SK-N-MC (cell line): ENCODE measurements at regions not wholly inside any gene's neighbourhood (a gene's known extent, or its start where the extent isn't known, plus 50 kb on each side); places are given as distances from the start of the nearest gene placed in this dataset.

Experiments used
- DNase-seq: peaks from one replicate; pipeline ENCODE4 v3.0.0-alpha.2; 2011; ENCODE audit warnings: low read depth, low spot score
- H3K27ac ChIP-seq: fragments of 200-600 bp; sonication (generic); 2 replicates; pipeline ENCODE4 v1.5.1; 2016; ENCODE audit warnings: mixed run types
- H3K36me3 ChIP-seq: fragments of 200-600 bp; sonication (generic); 2 replicates; pipeline ENCODE4 v1.6.1; 2017; ENCODE audit warnings: antibody characterized with exemption, low read length, mixed read lengths; ENCODE audit not compliant: insufficient read depth
- H3K4me3 ChIP-seq: fragments of 200-600 bp; sonication (generic); 2 replicates; pipeline ENCODE4 v1.5.1; 2016
- H3K9ac ChIP-seq: fragments of 200-600 bp; sonication (generic); 2 replicates; pipeline ENCODE4 v1.8.0; 2017; ENCODE audit warnings: mixed run types, mixed read lengths; ENCODE audit not compliant: insufficient read length
- H3K9me3 ChIP-seq: fragments of 200-600 bp; sonication (generic); 2 replicates; pipeline ENCODE4 v1.6.1; 2017; ENCODE audit warnings: low read depth, mild to moderate bottlenecking, antibody characterized with exemption, low read length, moderate library complexity, mixed read lengths
- EZH2 ChIP-seq: fragments of 200-600 bp; sonication (generic); IDR thresholded peaks from one replicate; pipeline ENCODE4 v1.6.1; 2017; ENCODE audit warnings: antibody characterized with exemption
- FOXP2 ChIP-seq: optimal IDR thresholded peaks from 2 replicates; pipeline ENCODE3; 2011; ENCODE audit warnings: mild to moderate bottlenecking, moderate library complexity; ENCODE audit not compliant: insufficient read depth; ENCODE audit errors: extremely low read length, control extremely low read depth
- POLR2AphosphoS5 ChIP-seq: IDR thresholded peaks from 2 replicates; pipeline ENCODE4 v1.6.1; 2012; ENCODE audit warnings: mild to moderate bottlenecking, low read depth, low read length, borderline replicate concordance

- H3K4me3 ChIP-seq = no peak overlapping the region
- DNase-seq = no peak
- no peak for TF ChIP-seq EZH2
- TF ChIP-seq FOXP2 = no peak
- no peak for TF ChIP-seq POLR2AphosphoS5
- no peaks in the 10 kb centered on the region for H3K9me3 ChIP-seq
- no peaks in the 10 kb centered on the region for H3K36me3 ChIP-seq
- H3K9ac ChIP-seq = no peak overlapping the region
- no peak overlapping the region for H3K27ac ChIP-seq
Measured at GRCh38 chr5:44511596-44511995, 122.4 kb upstream of the FGF10 start.

DNA sequence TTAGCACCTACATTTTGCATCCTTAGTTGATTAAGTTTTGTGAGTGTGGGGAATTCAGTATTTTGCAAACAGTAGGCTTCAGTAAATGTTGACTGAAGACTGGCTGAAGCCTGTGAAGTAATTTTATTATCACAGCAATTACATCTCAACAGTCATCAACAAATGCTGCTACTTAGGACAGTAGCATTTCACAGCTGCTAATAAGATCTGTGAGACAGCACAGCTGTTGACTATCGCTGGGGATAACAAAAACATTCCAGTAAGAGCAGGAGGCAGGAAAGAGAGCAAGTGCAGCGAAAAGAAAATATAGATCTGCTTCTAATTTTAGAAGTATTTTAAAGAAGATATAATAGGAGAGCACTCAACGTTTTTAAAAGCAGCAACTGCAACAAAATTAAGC, 117.3 kb upstream of the FGF10 start:
- Histone ChIP-seq H3K27ac (no peak overlapping the region), H3K36me3 (no peaks in the 10 kb centered on the region), H3K4me3 (no peak overlapping the region), H3K9ac (no peak overlapping the region), H3K9me3 (no peaks in the 10 kb centered on the region)
- TF ChIP-seq POLR2AphosphoS5 (no peak), FOXP2 (no peak), EZH2 (no peak)
- no peak for DNase-seq

- no peak for DNase-seq
- no peak overlapping the region for H3K4me3 ChIP-seq
- TF ChIP-seq FOXP2 = no peak
- TF ChIP-seq EZH2 = no peak
- no peak for TF ChIP-seq POLR2AphosphoS5
- no peak overlapping the region for H3K27ac ChIP-seq
- H3K9me3 ChIP-seq = no peaks in the 10 kb centered on the region
- H3K36me3 ChIP-seq = no peaks in the 10 kb centered on the region
- no peak overlapping the region for H3K9ac ChIP-seq
Measured at GRCh38 chr5:44499381-44499780, 110.2 kb upstream of the FGF10 start.

DNA sequence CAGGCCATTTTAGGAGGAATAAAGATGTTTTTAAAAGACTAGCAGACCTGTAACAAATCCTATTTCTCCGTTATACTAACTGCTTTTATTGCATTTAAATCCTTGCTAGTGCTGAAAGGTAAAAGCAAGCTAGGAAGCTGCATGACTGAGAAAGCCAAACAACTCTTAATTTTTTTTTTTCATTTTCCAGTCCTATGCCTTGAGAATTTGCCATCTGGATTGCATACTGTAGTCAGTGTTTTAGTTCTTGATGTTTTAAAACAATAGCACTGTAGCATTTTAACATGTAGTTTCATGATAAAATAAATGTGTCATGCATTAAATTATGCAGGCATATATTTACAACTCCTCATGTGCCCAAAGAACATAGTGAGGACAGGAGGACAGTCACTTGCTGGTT, 108.4 kb upstream of the FGF10 start:
- DNase-seq = no peak
- no peaks in the 10 kb centered on the region for H3K9me3 ChIP-seq
- no peaks in the 10 kb centered on the region for H3K36me3 ChIP-seq
- TF ChIP-seq FOXP2 (no peak), POLR2AphosphoS5 (no peak), EZH2 (no peak)
- H3K27ac ChIP-seq = no peak overlapping the region
- H3K9ac ChIP-seq = no peak overlapping the region
- H3K4me3 ChIP-seq = no peak overlapping the region

- Histone ChIP-seq H3K27ac (no peak overlapping the region), H3K9me3 (no peaks in the 10 kb centered on the region), H3K36me3 (no peaks in the 10 kb centered on the region), H3K4me3 (no peak overlapping the region), H3K9ac (no peak overlapping the region)
- DNase-seq = no peak
- TF ChIP-seq EZH2 (no peak), POLR2AphosphoS5 (no peak), FOXP2 (no peak)
Measured at GRCh38 chr5:44495280-44495679, 106.1 kb upstream of the FGF10 start.

GRCh38 chr5:44489759-44490158, 100.5 kb upstream of the FGF10 start:
- Histone ChIP-seq H3K27ac (no peak overlapping the region), H3K36me3 (no peaks in the 10 kb centered on the region), H3K4me3 (no peak overlapping the region), H3K9ac (no peak overlapping the region), H3K9me3 (no peaks in the 10 kb centered on the region)
- no peak for DNase-seq
- TF ChIP-seq FOXP2 (no peak), EZH2 (no peak), POLR2AphosphoS5 (no peak)

GRCh38 chr5:44486591-44486990, 97.4 kb upstream of the FGF10 start:
- Histone ChIP-seq H3K27ac (no peak overlapping the region), H3K36me3 (no peaks in the 10 kb centered on the region), H3K4me3 (no peak overlapping the region), H3K9ac (no peak overlapping the region), H3K9me3 (no peaks in the 10 kb centered on the region)
- DNase-seq = no peak
- no peak for TF ChIP-seq POLR2AphosphoS5

GRCh38 chr5:44454002-44454401, 64.8 kb upstream of the FGF10 start:
- no peak for TF ChIP-seq FOXP2
- H3K27ac ChIP-seq = no peak overlapping the region
- H3K36me3 ChIP-seq = no peaks in the 10 kb centered on the region
- DNase-seq = no peak
- H3K9ac ChIP-seq = no peak overlapping the region
- H3K9me3 ChIP-seq = peaks cover 8% of the 10 kb centered on the region; the same call in 1 of the 2 replicates
- H3K4me3 ChIP-seq = no peak overlapping the region

DNA sequence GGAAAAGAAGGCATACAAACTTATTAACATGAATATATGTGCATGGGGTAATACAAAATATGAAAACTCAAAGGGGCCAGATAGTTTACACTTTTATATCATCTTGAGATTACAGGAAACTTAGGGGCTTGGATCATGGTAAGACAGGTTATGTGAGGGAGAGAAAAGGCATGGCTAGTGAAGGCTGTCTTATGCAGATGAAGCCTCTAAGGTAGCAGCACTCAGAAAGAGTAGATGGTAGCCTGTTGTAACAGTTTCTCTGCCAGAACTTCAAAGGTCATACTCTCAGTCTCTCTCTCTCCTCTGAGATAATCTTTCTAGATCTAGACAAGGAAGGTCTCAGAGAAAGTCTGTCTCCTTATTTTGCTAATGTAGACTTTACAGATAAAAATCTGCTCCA, 57.2 kb upstream of the FGF10 start:
- Histone ChIP-seq H3K9ac (no peak overlapping the region), H3K9me3 (no peaks in the 10 kb centered on the region), H3K36me3 (no peaks in the 10 kb centered on the region), H3K4me3 (no peak overlapping the region), H3K27ac (no peak overlapping the region)
- DNase-seq = no peak
- TF ChIP-seq EZH2 = no peak
- TF ChIP-seq FOXP2 = no peak
- no peak for TF ChIP-seq POLR2AphosphoS5
